Activated effector memory CD4-positive, alpha-beta T cell treated with anti-CD3 and anti-CD28 coated beads, Interleukin-2, amount 50 U/mL, for 16 hours (primary cell): ENCODE measurements at regions not wholly inside any gene's neighbourhood (a gene's known extent, or its start where the extent isn't known, plus 50 kb on each side); places are given as distances from the start of the nearest gene placed in this dataset.
"Not testable (repeated sequence)": the region's sequence is repeated elsewhere in the genome, so short reads cannot be mapped to it uniquely, and the experiment has no call there.

ENCODE experiments used
- DNase-seq: peaks from one replicate; pipeline ENCODE4 v3.0.0-alpha.2; 2020

DNA sequence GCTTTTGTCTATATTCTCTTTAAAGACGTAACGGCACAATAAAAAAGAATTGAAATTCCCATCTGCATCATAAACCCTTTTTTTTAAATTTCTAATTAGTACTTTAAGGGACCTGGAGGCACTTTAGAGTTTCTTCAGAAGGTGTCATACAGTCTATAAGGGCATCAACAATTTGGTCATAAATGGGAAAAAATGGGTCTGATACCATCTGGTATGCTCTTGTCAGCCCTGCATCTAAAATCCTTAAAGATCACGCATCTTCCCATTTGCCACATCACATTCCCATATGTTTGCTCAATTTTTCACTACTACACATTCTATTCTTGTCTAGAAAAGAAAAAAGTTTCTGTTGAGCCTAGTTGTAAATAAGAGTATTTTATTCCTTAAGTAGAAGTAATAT, 53.8 kb downstream of the COX7C start:
- no peak for DNase-seq

DNA sequence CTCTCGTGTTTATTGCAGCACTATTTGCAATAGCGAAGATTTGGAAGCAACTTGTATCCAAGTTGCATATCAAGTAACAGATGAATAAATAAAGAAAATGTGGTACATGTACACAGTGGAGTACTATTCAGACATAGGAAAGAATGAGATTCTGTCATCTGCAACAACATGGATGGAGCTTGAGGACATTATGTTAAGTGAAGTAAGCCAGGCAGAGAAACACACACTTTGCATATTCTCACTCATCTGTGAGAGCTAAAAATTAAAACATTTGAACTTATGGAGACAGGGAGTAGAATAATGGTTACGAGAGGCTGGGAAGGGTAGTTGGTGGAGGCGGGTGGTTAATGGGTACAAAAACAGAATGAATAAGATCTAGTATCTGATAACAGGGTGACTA, 56.3 kb downstream of the COX7C start:
- no peak for DNase-seq

DNA sequence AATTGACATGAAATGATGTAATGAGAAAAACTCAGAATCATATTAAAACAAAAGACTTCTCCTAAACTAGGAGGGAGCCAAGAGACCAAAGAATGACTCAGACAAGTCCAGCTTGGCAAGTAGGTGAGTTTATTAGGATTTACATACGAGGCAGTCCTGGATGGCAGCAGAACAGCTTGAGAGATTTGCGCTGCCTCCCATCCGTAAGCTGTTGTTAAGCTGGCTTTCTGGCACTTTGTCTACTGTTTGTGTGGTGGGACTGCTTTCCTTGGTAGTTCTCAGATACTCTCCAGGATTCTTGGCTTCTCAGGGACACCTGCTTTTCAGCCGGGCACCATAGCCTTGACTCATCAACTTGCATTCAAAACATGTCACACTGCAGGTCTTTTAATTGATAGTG, 57.6 kb downstream of the COX7C start:
- DNase-seq = no peak

DNA sequence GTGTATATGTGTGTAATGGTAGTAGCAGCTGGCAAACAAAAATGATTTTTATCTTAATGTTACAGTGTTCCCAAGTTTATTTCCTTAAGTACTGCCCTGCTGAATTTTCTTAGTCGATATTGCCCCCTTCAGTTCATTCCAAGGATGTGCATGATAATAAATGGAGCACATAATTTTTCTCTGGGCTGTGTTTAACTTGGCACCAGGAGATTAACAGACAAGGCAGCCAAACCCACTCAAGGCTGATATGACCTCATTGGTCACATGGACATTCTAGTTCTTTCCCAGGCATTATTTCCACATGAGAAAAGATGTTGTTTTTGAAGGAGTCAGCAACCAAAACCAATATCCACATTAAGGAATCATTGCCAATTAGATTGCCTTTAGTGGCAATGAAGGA, 61.8 kb downstream of the COX7C start:
- DNase-seq = no peak

DNA sequence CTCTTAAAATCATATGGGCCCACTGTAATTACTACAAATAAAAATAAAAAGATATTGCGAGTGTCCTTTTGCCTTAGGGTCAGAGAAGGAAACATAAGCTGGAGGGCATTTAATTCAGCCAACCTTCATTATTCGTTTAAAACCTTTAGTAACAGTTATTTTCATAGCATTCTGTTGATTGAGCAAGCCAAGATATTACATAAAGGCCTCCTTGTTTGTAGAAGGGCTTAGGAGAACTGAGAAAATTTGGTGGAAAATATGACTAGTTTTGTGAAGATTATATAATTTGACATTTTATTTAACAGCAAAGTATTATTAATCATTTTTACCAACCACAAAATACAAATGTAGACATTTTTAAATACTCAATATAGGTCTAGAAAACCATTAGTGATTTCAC, 62.2 kb downstream of the COX7C start:
- no peak for DNase-seq

DNA sequence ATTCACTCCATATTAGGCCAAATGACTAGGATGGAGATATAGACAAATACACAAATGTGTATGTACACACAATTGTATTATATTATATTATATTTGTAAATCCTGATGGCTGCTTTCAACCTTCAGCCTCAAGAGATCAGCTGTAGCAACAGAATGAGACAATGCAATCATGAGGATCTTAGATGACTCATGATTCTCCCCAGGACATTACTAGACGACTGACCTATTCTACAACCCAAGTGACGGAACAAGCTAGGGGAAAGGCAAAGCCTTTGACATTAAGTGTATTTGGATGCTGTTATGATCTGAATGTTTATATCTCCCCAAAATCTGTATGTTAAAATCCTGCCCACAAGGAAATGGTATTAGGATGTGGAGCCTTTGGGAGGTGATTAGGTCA, 66.5 kb downstream of the COX7C start:
- no peak for DNase-seq

DNA sequence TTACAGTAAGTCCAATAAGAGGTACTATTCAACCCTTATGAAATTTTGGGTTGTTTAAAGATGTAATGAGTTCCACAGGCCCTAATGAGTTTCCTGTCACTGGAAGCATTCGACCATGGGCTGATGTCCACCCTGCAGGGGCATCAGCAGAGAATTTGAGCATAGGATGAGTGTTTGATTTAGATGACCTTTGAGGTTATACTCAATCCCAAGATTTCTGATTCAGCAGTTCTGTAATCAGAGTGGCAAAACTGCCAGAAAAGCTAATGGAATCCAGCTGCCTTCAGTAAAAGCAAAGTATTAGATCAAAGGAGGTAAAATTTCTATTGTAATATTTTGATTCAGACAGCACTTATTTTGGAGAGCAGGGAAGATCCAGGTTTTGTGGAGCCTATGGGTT, 68.3 kb downstream of the COX7C start:
- DNase-seq = no peak

DNA sequence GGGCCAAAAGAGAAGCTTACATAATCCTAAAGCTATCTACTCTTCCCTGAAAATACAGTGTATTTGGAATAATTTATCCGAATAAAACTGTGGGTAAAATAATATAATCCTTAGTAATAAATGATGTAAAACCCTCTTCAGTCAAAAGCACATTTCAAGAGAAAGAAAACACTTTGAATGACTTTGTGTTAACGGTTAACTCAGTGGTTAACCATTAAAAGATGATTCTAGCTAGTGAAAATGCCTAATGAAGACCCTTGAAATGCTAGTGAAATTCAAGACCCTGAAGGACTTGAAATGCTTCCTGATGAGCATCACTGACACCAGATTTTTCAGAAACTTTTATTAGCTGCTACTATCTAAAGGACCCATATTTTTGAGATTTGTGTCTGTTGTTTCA, 70.7 kb downstream of the COX7C start:
- no peak for DNase-seq

DNA sequence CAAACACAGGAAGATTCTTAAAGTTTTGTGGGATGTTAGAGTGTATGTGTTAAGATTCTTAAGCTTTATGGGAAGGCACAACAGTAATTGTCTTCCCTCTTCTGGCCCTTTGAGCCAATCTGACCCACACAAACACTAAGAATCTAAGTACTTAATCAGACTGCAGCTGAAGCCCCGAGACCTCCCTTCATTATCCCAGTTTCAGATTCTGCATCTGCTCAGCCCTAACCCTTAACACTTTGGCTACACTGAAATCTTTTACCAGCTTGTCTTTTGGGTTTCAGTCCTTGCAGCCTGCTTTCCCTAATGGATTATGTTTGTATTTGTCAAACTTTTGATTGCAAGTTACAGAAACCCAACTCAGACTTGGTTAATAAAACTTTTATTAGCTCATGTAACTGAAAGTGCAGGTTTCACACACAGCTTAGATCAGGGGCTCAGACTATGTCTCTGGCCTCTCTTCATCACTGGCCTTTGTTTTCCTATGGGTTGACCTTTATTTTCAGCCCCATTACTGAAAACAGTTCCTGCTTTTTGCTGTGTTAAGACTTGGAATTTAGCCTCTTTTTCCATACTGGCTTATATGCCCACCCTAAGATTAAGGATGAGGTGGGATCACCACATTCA, 71.5 kb downstream of the COX7C start:
- no peak for DNase-seq

DNA sequence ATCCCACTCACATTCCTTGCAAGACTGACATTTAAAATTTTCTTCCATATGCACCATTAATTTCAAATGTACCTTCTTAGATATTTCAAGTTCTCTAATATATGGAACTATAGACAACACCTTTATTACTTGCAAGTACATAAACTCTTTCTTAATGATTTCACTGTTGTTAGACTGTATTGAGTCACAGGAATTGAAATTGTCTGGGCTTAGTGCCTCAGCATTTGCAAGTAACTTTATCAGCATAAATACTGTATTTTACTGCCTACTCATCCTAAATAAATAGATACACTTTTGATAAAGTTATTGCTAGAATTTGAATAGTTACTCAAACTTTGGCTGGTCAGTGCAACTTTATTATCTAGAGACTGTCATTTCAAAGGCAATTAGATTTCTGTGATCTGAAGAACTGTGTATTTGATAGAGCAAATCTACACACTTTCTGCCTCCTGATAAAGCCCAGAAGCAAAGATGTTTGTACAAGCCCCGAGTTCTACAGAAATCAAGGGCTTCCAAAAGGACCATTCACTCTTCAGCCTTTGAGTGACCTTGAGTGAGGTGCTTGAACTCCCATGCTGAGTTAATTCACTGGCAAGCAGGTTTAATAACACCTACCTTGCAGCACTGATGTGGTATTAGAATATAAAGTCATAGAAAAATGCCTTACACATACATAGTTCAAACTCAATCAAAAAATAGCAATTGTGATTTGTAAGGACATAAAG, 91.6 kb downstream of the COX7C start:
- DNase-seq = no peak

DNA sequence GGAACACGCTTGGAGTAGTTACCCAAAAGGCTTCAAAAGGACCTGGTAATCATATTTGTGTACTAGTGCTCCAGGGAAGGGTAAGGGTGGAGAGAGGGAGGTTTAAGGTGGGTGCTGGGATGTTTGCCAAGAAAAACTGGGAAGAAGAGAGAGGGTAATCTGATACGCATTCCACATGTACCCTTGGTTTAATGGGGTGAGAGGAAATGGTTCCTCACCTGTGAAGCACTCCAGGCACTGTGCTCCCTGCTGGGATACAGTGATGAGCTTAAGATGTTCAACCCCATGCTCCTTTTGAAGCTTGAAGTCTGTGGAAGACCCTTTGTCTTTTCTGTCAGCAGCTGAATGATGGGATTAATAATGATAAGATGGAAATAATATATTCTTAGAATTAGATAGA, 98.4 kb downstream of the COX7C start:
- no peak for DNase-seq

DNA sequence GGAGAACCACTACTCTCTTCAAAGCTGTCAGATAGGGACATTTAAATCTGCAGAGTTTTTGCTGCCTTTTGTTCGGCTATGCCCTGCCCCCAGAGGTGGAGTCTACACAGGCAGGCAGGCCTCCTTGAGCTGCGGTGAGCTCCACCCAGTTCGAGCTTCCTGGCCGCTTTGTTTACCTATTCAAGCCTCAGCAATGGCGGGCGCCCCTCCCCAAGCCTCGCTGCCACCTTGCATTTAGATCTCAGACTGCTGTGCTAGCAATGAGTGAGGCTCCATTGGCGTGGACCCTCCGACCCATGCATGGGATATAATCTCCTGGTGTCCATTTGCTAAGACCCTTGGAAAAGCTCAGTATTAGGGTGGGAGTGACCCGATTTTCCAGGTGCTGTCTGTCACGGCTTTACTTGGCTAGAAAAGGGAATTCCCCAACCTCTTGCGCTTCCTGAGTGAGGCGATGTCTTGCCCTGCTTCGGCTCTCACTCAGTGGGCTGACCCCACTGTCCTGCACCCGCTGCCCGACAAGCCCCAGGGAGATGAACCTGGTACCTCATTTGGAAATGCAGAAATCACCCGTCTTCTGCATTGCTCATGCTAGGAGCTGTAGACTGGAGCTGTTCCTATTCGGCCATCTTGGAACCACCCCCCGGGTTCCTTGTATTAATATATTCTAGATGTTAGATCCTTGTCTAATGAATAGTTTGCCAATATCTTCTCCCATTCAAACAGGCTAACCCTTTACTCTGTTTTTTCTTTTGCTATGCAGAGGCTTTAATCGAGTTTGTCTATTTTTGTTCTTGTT, 113.8 kb downstream of the COX7C start:
- not testable (repeated sequence) for DNase-seq

DNA sequence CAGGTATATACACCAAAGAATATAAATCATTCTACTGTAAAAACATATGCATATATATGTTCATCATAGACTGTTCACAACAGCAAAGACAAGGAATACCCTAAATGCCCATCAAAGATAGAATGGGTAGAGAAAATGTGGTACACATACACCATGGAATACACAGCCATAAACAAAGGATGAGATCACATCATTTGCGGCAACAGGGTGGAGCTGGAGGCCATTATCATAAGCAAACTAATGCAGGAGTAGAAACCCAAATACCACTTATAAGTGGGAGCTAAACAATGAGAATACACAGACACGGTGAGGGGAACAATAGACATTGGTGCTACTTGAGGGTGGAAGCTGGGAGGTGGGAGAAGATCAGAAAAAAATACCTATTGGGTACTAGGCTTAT, 117.6 kb downstream of the COX7C start:
- no peak for DNase-seq

DNA sequence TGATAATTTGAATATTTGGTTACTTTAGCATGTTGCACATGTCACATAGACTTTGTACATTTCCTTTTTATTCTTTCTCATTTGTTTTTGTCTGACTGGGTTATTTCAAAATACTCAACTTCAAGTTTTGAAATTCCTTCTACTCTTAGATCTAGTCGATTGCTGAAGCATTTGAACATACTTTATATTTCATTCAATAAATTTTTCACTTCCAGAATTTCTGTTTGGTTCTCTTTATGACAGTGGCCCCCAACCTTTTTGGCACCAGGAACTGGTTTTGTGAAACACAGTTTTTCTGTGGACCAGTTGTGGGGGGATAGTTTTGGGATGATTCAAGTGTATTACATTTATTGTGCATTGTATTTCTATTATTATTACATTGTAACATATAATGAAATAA, 119.8 kb downstream of the COX7C start:
- DNase-seq = no peak

DNA sequence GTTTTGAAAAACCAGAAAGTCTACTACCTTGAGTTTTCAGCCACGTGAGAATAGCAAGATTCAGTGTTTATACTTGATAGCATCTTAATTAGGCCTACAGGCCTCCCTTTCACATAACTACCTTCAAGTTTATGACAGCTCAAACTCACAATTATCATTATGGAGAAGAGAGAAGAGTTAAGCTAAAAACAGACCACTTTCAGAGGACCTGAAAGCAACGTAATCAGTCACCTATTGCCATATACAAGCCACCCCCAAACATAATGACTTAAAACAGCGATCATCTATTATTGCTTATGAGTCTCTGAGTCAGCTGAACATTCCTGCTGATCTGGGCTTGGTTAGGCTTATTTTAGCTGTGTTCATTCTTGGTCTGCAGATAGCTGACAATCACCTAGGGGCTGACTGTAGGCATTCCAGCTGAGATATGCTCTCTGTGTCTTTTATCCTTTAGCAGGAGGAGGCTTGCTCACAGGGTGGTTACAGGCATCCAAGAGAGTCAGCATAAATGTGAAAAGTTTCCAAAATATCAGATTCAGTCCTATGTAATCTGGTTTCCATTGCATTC, 130.9 kb downstream of the COX7C start:
- no peak for DNase-seq

DNA sequence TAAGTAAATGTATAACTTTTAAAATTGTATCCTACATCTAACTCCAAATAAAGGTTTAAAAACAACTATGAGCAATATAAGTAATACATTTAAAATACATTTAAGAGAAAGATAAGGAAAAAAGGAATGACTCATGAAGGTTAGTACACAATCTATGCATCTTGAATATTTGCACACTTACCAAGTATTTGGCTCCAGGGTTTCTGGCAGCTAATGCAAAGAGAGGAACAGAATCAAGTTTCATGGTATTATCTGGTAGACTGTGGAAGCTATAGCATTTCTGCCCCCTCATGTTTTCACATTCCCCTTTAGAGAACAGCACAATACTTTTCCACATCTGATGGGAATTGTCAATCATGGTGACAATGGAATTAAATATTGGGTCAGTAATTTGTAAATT, 132.1 kb downstream of the COX7C start:
- DNase-seq = no peak

DNA sequence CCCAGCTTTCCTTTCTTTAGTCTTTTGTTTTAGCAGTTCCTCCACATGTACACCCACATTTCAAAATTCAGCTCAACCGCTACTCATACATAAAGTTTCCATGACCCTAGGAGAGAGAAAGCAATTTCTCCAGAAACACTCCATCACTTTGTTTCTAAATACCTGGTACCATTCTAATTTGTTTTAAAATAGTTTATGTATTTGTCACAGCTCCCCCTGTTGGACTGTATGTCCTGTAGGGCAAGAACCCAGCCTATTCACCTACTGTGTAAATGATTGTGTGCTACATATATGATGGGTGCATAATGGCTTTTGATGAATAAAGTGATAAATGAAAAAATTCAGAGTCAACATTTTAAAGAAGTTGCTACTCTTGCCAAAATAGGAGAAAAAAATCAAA, 139.1 kb downstream of the COX7C start:
- no peak for DNase-seq

DNA sequence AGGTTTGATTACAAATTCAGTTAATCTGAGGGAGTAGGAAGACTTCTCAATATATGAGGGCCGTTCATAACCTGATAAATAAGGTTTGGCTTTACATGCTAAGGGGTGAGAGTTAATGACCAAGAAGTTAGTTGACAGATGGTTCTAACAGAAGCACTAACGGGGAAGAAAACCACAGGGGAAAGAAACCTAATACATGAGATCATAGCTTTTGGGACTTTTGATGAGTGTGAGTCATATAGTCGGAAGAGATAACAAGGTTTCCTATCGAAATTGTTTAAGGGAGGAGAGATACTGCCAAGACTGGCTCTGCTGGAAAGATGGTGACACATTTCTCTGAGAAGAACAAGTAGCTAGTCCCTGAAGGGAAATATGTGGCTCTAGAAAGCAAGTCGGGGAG, 140.1 kb downstream of the COX7C start:
- DNase-seq = no peak

DNA sequence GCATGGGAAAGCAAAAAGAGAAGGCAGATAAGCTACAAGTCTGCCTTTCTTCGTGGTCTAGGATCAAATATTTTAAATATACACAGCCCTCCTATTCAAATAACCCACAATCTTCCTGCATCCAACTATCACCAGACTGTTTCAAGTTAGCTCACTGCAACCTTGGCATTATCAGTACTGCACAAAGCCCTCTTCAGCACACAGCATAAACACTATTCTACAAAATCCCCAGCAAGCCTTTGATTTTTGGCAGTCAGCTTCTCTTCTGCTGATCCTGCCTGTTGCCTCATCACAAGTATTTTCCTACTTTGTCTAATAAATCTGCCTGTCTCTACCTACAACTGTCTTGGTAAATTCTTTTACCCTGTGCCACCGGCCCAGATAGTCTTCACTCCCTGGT, 142.9 kb downstream of the COX7C start:
- no peak for DNase-seq

DNA sequence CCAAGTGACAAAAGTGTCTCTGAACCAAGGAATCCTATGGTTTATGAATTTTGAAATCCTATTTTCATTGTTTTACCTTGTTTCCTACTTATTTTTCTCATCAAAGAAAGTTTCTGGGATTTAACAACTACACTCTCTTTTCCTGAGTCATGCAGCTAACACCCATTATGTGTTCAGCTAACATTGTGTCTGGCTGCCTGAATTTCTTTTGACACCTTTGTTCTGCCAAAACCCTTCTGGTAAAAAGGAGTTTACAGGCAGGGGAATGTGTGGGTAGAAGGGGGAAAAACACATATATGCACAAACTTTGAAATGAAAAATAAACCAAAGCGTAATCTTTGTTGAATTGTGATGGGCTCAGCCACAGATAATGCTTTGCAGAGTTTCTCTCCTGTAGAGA, 146.2 kb downstream of the COX7C start:
- no peak for DNase-seq

DNA sequence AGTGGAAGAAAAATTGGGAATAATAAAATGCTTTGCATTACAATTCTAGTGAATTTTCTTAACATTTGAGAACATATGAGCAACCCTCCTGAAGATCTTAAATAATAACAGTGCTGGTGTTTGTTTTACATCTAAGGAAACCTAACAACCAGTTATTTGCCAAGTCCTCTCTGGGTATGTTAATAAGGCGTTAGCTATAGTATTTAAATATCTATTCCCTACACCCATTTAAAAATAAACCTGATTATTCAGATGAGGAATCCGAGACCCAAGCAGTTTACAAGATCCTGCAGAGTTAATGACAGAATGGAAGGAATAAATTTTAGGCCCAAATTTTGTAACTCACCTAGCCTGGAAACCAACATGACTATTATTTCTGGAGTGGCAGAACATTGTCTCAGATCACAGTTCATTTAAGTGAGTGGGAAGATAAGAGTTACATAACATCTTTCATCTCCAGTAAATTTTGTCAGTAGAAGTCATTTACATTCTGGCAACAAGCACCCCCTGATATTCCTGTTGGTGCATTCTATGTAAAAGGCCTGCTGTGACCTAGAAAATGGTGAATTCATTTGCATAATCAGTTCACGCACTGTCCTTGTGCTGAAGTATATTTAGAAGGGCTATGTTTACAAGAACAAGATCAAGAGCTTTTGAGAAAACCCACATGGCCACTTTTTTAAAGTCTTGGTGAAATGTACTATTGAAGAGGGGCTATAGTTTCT, 148.2 kb downstream of the COX7C start:
- DNase-seq = no peak

DNA sequence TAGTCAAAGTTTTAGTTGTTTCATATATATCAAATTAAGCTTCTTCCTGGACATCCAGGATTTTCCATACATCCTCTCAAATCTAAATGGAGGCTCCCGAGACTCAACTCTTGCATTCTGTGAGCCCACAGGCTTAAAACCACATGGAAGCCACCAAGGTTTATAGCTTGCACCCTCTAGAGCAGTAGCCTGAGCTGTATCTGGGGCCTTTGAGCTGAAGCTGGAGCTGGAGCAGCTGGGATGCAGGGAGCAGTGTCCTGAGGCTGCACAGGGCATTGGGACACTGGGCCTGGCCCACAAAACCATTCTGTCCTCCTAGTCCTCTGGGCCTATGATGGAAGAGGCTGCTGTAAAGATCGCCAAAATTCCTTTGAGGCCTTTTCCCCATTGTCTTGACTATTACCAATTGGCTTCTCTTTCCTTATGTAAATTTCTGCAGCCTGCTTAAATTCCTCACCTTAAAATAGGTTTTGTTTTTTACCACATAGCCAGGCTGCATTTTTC, 151.0 kb downstream of the COX7C start:
- no peak for DNase-seq

DNA sequence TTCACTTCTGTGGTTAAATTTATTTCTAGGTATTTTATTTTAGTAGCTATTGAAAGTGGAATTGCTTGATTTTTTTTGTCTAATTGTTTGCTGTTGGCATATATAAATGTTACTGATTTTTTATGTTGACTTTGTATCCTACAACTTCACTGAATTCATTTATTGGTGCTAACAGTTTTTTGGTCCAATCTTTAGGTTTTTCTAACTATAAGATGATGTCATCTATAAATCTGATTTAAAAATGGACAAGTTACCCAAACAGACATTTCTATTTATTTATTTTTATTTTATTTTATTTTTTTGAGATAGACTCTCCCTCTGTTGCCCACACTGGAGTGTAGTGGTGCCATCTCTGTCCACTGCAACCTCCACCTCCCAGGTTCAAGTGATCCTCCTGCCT, 162.3 kb downstream of the COX7C start:
- DNase-seq = no peak
